HEK293 (cell line): ENCODE measurements at regions not wholly inside any gene's neighbourhood (a gene's known extent, or its start where the extent isn't known, plus 50 kb on each side); places are given as distances from the start of the nearest gene placed in this dataset.

Experiments used
- CTCF ChIA-PET: fragments of 350-600 bp; formaldehyde crosslinking; extraction: SDS; loops from one replicate; lab custom pipeline; 2021; ENCODE audit warnings: antibody characterized with exemption; lab: Yijun Ruan, JAX
- POLR2A ChIA-PET: fragments of 300-600 bp; formaldehyde crosslinking; extraction: SDS; loops from one replicate; lab custom pipeline; 2020; ENCODE audit warnings: antibody characterized with exemption, inconsistent platforms; lab: Yijun Ruan, JAX
- H3K27ac ChIP-seq: fragments of 200-500 bp; sonication (Bioruptor generic); 2 replicates; pipeline ENCODE4 v1.5.1; 2014; ENCODE audit warnings: low read depth, low read length, control low read depth, inconsistent platforms; ENCODE audit errors: extremely low read depth
- H3K36me3 ChIP-seq, 2 experiments: fragments of 200-500 bp in 1 of 2; sonication (Bioruptor generic) in 1 of 2; 1 replicate in 1 of 2; 2 replicates in 1 of 2; pipeline ENCODE4 v1.5.1; 2014 to 2017; ENCODE audit warnings: inconsistent platforms in 2 of 2, low read length in 2 of 2; ENCODE audit not compliant: control insufficient read depth in 2 of 2, insufficient read depth in 1 of 2
- H3K4me1 ChIP-seq: fragments of 200-500 bp; sonication (Bioruptor generic); 2 replicates; pipeline ENCODE4 v1.5.1; 2014; ENCODE audit warnings: mild to moderate bottlenecking, low read length, inconsistent platforms; ENCODE audit not compliant: control insufficient read depth, insufficient read depth
- H3K4me3 ChIP-seq: 2 replicates; pipeline ENCODE4 v1.5.1; 2011; ENCODE audit warnings: low read depth, mild to moderate bottlenecking, control low read depth, low read length, moderate library complexity
- H3K9me3 ChIP-seq: fragments of 200-500 bp; sonication (Bioruptor generic); 2 replicates; pipeline ENCODE4 v1.5.1; 2014; ENCODE audit warnings: low read depth, low read length, inconsistent platforms; ENCODE audit not compliant: control insufficient read depth, insufficient read depth
- GFI1B ChIP-seq: fragments of 450-650 bp; formaldehyde crosslinking; IDR thresholded peaks from 2 replicates; pipeline ENCODE4 v1.5.1; 2016; ENCODE audit warnings: missing biosample characterization, missing genetic modification characterization
- HOXC10 ChIP-seq: sonication (generic); formaldehyde crosslinking; IDR thresholded peaks from 2 replicates; pipeline ENCODE4 v1.8.1; 2023; ENCODE audit warnings: mild to moderate bottlenecking, missing genetic modification reagents
- MEIS1 ChIP-seq: sonication (generic); formaldehyde crosslinking; IDR thresholded peaks from 2 replicates; pipeline ENCODE4 v1.8.1; 2022; ENCODE audit warnings: missing genetic modification reagents, mild to moderate bottlenecking, borderline replicate concordance
- MZF1 ChIP-seq: fragments of 450-650 bp; formaldehyde crosslinking; IDR thresholded peaks from 2 replicates; pipeline ENCODE4 v1.5.1; 2017; ENCODE audit warnings: missing biosample characterization, missing genetic modification characterization, borderline replicate concordance
- SALL2 ChIP-seq: fragments of 450-650 bp; formaldehyde crosslinking; IDR thresholded peaks from 2 replicates; pipeline ENCODE4 v1.5.0; 2017; ENCODE audit warnings: missing biosample characterization, mild to moderate bottlenecking, missing genetic modification characterization, borderline replicate concordance
- SP7 ChIP-seq: fragments of 450-650 bp; formaldehyde crosslinking; IDR thresholded peaks from 2 replicates; pipeline ENCODE4 v1.5.1; 2016; ENCODE audit warnings: missing biosample characterization, missing genetic modification characterization
- ZBTB21 ChIP-seq: fragments of 450-650 bp; formaldehyde crosslinking; IDR thresholded peaks from 2 replicates; pipeline ENCODE4 v1.5.1; 2017; ENCODE audit warnings: missing biosample characterization, missing genetic modification characterization
- ZIC2 ChIP-seq: fragments of 450-650 bp; formaldehyde crosslinking; IDR thresholded peaks from 2 replicates; pipeline ENCODE4 v1.5.1; 2016; ENCODE audit warnings: missing biosample characterization, missing genetic modification characterization
- ZNF140 ChIP-seq: fragments of 450-650 bp; formaldehyde crosslinking; IDR thresholded peaks from 2 replicates; pipeline ENCODE4 v1.5.1; 2016; ENCODE audit warnings: missing biosample characterization, missing genetic modification characterization
- ZNF174 ChIP-seq: fragments of 450-650 bp; formaldehyde crosslinking; IDR thresholded peaks from 2 replicates; pipeline ENCODE4 v1.5.0; 2017; ENCODE audit warnings: missing biosample characterization, mild to moderate bottlenecking, missing genetic modification characterization
- ZNF324 ChIP-seq: fragments of 450-650 bp; formaldehyde crosslinking; IDR thresholded peaks from 2 replicates; pipeline ENCODE4 v1.5.1; 2016; ENCODE audit warnings: missing biosample characterization, missing genetic modification characterization
- ZNF473 ChIP-seq: fragments of 450-650 bp; formaldehyde crosslinking; IDR thresholded peaks from 2 replicates; pipeline ENCODE4 v1.5.1; 2017; ENCODE audit warnings: missing biosample characterization, missing genetic modification characterization
- ZNF530 ChIP-seq: fragments of 450-650 bp; formaldehyde crosslinking; IDR thresholded peaks from 2 replicates; pipeline ENCODE4 v1.5.1; 2016; ENCODE audit warnings: low read depth, missing biosample characterization, missing genetic modification characterization
- ZNF555 ChIP-seq: fragments of 450-650 bp; formaldehyde crosslinking; conservative IDR thresholded peaks from 2 replicates; pipeline ENCODE4 v1.5.1; 2017; ENCODE audit warnings: missing biosample characterization, mild to moderate bottlenecking, missing genetic modification characterization, inconsistent platforms
- ZNF571 ChIP-seq: fragments of 450-650 bp; formaldehyde crosslinking; IDR thresholded peaks from 2 replicates; pipeline ENCODE4 v1.5.0; 2017; ENCODE audit warnings: missing biosample characterization, missing genetic modification characterization
- ZNF623 ChIP-seq: fragments of 450-650 bp; formaldehyde crosslinking; IDR thresholded peaks from 2 replicates; pipeline ENCODE4 v1.5.1; 2016; ENCODE audit warnings: missing biosample characterization, missing genetic modification characterization
- ZNF654 ChIP-seq: fragments of 450-650 bp; formaldehyde crosslinking; IDR thresholded peaks from 2 replicates; pipeline ENCODE4 v1.5.1; 2016; ENCODE audit warnings: low read depth, missing biosample characterization, missing genetic modification characterization
- ZNF664 ChIP-seq: fragments of 450-650 bp; formaldehyde crosslinking; IDR thresholded peaks from 2 replicates; pipeline ENCODE4 v1.5.1; 2016; ENCODE audit warnings: missing biosample characterization, missing genetic modification characterization
- ZNF677 ChIP-seq: fragments of 450-650 bp; IDR thresholded peaks from 2 replicates; pipeline ENCODE4 v1.5.0; 2018; ENCODE audit warnings: missing biosample characterization, mild to moderate bottlenecking, missing genetic modification characterization, moderate library complexity
- ZNF707 ChIP-seq: fragments of 450-650 bp; formaldehyde crosslinking; IDR thresholded peaks from 2 replicates; pipeline ENCODE4 v1.5.1; 2016; ENCODE audit warnings: missing biosample characterization, missing genetic modification characterization
- ZNF776 ChIP-seq: fragments of 450-650 bp; formaldehyde crosslinking; IDR thresholded peaks from 2 replicates; pipeline ENCODE4 v1.5.0; 2017; ENCODE audit warnings: missing biosample characterization, missing genetic modification characterization, borderline replicate concordance
- ZNF777 ChIP-seq: fragments of 450-650 bp; formaldehyde crosslinking; IDR thresholded peaks from 2 replicates; pipeline ENCODE4 v1.5.1; 2017; ENCODE audit warnings: missing biosample characterization, missing genetic modification characterization, borderline replicate concordance
- ZNF843 ChIP-seq: fragments of 450-650 bp; formaldehyde crosslinking; IDR thresholded peaks from 2 replicates; pipeline ENCODE4 v1.5.1; 2016; ENCODE audit warnings: missing biosample characterization, missing genetic modification characterization
- ZXDB ChIP-seq: fragments of 450-650 bp; formaldehyde crosslinking; IDR thresholded peaks from 2 replicates; pipeline ENCODE4 v1.5.1; 2016; ENCODE audit warnings: missing biosample characterization, missing genetic modification characterization
- TF ChIP-seq, protein P1 (sequence below): fragments of 450-650 bp; formaldehyde crosslinking; IDR thresholded peaks from 2 replicates; pipeline ENCODE4 v1.5.1; 2016; ENCODE audit warnings: missing biosample characterization, missing genetic modification characterization
- TF ChIP-seq, protein P2 (sequence below): fragments of 450-650 bp; formaldehyde crosslinking; IDR thresholded peaks from 2 replicates; pipeline ENCODE4 v1.5.1; 2016; ENCODE audit warnings: missing biosample characterization, missing genetic modification characterization, borderline replicate concordance
- TF ChIP-seq, protein P3 (sequence below): fragments of 450-650 bp; formaldehyde crosslinking; IDR thresholded peaks from 2 replicates; pipeline ENCODE4 v1.5.1; 2016; ENCODE audit warnings: missing biosample characterization, missing genetic modification characterization

DNA sequence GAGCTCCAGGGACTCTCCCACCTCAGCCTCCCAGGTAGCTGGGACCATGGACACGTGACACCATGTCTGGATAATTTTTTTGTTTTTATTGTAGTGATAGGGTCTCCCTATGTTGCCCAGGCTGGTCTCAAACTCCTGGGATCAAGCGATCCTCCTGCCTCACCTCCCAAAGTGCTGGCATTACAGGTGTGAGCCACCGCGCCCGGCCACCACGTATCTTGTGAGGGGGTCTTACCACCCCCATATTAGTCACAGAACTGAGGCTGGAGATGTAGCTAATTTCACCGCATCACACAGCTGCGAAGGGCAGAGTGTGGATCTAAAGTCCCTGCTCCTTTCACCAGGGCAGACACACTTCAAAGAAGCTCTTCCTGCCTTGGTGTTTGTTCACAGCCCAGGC lies 211.8 kb upstream of the SOX1 start:
- Histone ChIP-seq H3K27ac (no peak overlapping the region), H3K9me3 (no peaks in the 10 kb centered on the region), H3K4me1 (no peaks in the 10 kb centered on the region), H3K4me3 (no peak overlapping the region), H3K36me3 (no peaks in the 10 kb centered on the region)
- ChIA-PET POLR2A (no interaction called here), CTCF (interaction anchor here (0.9 kb wide), 1 partner anchor 247 kb away, joined by 3 read pairs; no protein-coding TSS in a partner anchor)
- TF ChIP-seq ZXDB (tag by site-specific recombination), result no peak
- no peak for TF ChIP-seq ZIC2 (tag by site-specific recombination)
- no peak for TF ChIP-seq ZNF473 (tag by site-specific recombination)
- no peak for TF ChIP-seq ZNF555 (tag by site-specific recombination)
- no peak for TF ChIP-seq MZF1 (tag by site-specific recombination)
- TF ChIP-seq, protein P1, sequence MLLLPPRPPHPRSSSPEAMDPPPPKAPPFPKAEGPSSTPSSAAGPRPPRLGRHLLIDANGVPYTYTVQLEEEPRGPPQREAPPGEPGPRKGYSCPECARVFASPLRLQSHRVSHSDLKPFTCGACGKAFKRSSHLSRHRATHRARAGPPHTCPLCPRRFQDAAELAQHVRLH, result no peak
- TF ChIP-seq MEIS1 (CRISPR knock-in tag), result no peak
- TF ChIP-seq ZNF777 (tag by site-specific recombination), result no peak

DNA sequence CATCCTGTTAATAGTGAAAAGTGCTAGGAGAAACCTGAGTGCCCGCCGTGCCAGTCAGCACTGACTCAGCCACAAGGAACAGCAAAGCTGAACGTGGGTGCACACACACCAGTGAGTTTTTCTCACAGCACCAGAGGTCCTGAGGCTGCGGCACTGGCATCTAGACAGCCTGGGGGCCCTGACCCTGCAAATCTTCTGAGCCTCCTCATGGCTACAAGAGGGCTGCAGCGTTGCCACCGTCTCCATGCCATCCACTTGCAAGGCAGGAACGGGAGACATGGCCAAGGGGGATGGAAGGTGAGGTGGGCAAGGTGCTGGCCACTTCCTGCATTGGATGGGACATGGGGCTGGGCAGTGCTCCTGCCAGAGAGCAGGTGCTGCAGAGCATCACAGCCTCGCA lies 211.2 kb upstream of the SOX1 start:
- CTCF ChIA-PET, result interaction anchor here (0.9 kb wide), 1 partner anchor 246 kb away, joined by 3 read pairs; no protein-coding TSS in a partner anchor
- H3K36me3 ChIP-seq, result no peaks in the 10 kb centered on the region
- TF ChIP-seq, protein P2, sequence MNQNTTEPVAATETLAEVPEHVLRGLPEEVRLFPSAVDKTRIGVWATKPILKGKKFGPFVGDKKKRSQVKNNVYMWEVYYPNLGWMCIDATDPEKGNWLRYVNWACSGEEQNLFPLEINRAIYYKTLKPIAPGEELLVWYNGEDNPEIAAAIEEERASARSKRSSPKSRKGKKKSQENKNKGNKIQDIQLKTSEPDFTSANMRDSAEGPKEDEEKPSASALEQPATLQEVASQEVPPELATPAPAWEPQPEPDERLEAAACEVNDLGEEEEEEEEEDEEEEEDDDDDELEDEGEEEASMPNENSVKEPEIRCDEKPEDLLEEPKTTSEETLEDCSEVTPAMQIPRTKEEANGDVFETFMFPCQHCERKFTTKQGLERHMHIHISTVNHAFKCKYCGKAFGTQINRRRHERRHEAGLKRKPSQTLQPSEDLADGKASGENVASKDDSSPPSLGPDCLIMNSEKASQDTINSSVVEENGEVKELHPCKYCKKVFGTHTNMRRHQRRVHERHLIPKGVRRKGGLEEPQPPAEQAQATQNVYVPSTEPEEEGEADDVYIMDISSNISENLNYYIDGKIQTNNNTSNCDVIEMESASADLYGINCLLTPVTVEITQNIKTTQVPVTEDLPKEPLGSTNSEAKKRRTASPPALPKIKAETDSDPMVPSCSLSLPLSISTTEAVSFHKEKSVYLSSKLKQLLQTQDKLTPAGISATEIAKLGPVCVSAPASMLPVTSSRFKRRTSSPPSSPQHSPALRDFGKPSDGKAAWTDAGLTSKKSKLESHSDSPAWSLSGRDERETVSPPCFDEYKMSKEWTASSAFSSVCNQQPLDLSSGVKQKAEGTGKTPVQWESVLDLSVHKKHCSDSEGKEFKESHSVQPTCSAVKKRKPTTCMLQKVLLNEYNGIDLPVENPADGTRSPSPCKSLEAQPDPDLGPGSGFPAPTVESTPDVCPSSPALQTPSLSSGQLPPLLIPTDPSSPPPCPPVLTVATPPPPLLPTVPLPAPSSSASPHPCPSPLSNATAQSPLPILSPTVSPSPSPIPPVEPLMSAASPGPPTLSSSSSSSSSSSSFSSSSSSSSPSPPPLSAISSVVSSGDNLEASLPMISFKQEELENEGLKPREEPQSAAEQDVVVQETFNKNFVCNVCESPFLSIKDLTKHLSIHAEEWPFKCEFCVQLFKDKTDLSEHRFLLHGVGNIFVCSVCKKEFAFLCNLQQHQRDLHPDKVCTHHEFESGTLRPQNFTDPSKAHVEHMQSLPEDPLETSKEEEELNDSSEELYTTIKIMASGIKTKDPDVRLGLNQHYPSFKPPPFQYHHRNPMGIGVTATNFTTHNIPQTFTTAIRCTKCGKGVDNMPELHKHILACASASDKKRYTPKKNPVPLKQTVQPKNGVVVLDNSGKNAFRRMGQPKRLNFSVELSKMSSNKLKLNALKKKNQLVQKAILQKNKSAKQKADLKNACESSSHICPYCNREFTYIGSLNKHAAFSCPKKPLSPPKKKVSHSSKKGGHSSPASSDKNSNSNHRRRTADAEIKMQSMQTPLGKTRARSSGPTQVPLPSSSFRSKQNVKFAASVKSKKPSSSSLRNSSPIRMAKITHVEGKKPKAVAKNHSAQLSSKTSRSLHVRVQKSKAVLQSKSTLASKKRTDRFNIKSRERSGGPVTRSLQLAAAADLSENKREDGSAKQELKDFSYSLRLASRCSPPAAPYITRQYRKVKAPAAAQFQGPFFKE, result no peak
- no peak for TF ChIP-seq ZNF654 (tag by site-specific recombination)
- no peak for TF ChIP-seq ZNF776 (tag by site-specific recombination)
- no peak for TF ChIP-seq ZNF174 (tag by site-specific recombination)
- TF ChIP-seq ZNF623 (tag by site-specific recombination), result no peak
- no peak for TF ChIP-seq SALL2 (tag by site-specific recombination)
- no peak for TF ChIP-seq ZNF473 (tag by site-specific recombination)
- no peak overlapping the region for H3K4me3 ChIP-seq
- no peaks in the 10 kb centered on the region for H3K4me1 ChIP-seq
- POLR2A ChIA-PET, result no interaction called here
- no peak overlapping the region for H3K27ac ChIP-seq
- H3K9me3 ChIP-seq, result no peaks in the 10 kb centered on the region

DNA sequence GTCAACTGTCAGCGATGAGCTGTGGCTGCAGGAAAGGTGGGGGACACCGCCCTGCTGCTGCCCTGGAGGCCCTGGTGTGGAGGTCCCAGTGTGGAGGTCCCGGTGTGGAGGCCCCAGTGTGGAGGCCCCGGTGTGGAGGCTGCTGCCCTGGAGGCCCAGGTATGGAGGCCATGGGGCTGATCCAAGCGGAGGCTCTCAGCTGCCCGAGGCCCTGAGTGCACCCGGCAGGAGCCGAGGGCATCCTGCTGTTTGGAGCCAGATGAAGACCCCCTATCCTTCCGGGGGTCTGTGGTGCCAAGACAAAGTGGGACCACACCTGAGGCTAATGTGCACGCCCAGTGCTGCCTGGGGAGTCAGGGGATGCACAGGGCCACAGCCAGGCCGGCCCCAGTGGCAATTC lies 210.4 kb upstream of the SOX1 start:
- ChIA-PET POLR2A (no interaction called here), CTCF (no interaction called here)
- no peak overlapping the region for H3K4me3 ChIP-seq
- no peaks in the 10 kb centered on the region for H3K4me1 ChIP-seq
- no peaks in the 10 kb centered on the region for H3K36me3 ChIP-seq
- TF ChIP-seq SP7 (tag by site-specific recombination), result no peak
- no peak for TF ChIP-seq ZNF571
- TF ChIP-seq ZNF530 (tag by site-specific recombination), result no peak
- TF ChIP-seq, protein P3, sequence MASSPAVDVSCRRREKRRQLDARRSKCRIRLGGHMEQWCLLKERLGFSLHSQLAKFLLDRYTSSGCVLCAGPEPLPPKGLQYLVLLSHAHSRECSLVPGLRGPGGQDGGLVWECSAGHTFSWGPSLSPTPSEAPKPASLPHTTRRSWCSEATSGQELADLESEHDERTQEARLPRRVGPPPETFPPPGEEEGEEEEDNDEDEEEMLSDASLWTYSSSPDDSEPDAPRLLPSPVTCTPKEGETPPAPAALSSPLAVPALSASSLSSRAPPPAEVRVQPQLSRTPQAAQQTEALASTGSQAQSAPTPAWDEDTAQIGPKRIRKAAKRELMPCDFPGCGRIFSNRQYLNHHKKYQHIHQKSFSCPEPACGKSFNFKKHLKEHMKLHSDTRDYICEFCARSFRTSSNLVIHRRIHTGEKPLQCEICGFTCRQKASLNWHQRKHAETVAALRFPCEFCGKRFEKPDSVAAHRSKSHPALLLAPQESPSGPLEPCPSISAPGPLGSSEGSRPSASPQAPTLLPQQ (tag by site-specific recombination), result no peak
- no peak for TF ChIP-seq ZNF707
- no peak for TF ChIP-seq ZNF677 (tag by site-specific recombination)
- TF ChIP-seq ZNF324, result no peak
- TF ChIP-seq GFI1B (tag by site-specific recombination), result no peak
- no peak for TF ChIP-seq ZNF664 (tag by site-specific recombination)
- TF ChIP-seq ZBTB21 (tag by site-specific recombination), result no peak
- TF ChIP-seq HOXC10 (CRISPR knock-in tag), result no peak
- TF ChIP-seq ZNF843, result no peak
- TF ChIP-seq ZNF140 (tag by site-specific recombination), result no peak
- H3K9me3 ChIP-seq, result no peaks in the 10 kb centered on the region
- H3K27ac ChIP-seq, result no peak overlapping the region
